HEK293 (cell line): ENCODE measurements at regions not wholly inside any gene's neighbourhood (a gene's known extent, or its start where the extent isn't known, plus 50 kb on each side); places are given as distances from the start of the nearest gene placed in this dataset.

ENCODE experiments used
- KLF10 ChIP-seq: fragments of 450-650 bp; IDR thresholded peaks from 2 replicates; pipeline ENCODE4 v1.5.1; 2018; ENCODE audit warnings: missing biosample characterization, mild to moderate bottlenecking, missing genetic modification characterization
- YY1 ChIP-seq: fragments of 450-650 bp; formaldehyde crosslinking; IDR thresholded peaks from 2 replicates; pipeline ENCODE4 v1.5.1; 2018; ENCODE audit warnings: missing biosample characterization, missing genetic modification characterization
- ZNF239 ChIP-seq: fragments of 450-650 bp; formaldehyde crosslinking; IDR thresholded peaks from 2 replicates; pipeline ENCODE4 v1.5.1; 2016; ENCODE audit warnings: missing biosample characterization, missing genetic modification characterization
- ZNF416 ChIP-seq: fragments of 450-650 bp; formaldehyde crosslinking; IDR thresholded peaks from 2 replicates; pipeline ENCODE4 v1.5.1; 2016; ENCODE audit warnings: missing biosample characterization, missing genetic modification characterization
- ZNF610 ChIP-seq: fragments of 450-650 bp; formaldehyde crosslinking; IDR thresholded peaks from 2 replicates; pipeline ENCODE4 v1.5.1; 2016; ENCODE audit warnings: missing biosample characterization, missing genetic modification characterization, borderline replicate concordance
- ZNF660 ChIP-seq: fragments of 450-650 bp; IDR thresholded peaks from 2 replicates; pipeline ENCODE4 v1.5.1; 2018; ENCODE audit warnings: missing biosample characterization, mild to moderate bottlenecking, missing genetic modification characterization
- TF ChIP-seq, protein P1 (sequence below): fragments of 450-650 bp; formaldehyde crosslinking; IDR thresholded peaks from 2 replicates; pipeline ENCODE4 v1.5.1; 2017; ENCODE audit warnings: missing biosample characterization, missing genetic modification characterization
- TF ChIP-seq, protein P2 (sequence below): fragments of 450-650 bp; formaldehyde crosslinking; IDR thresholded peaks from 2 replicates; pipeline ENCODE4 v1.5.1; 2016; ENCODE audit warnings: missing biosample characterization, missing genetic modification characterization
- TF ChIP-seq, protein P3 (sequence below): fragments of 450-650 bp; formaldehyde crosslinking; IDR thresholded peaks from 2 replicates; pipeline ENCODE4 v1.5.1; 2017; ENCODE audit warnings: missing biosample characterization, missing genetic modification characterization
- TF ChIP-seq, protein P4 (sequence below): fragments of 450-650 bp; formaldehyde crosslinking; IDR thresholded peaks from 2 replicates; pipeline ENCODE4 v1.5.1; 2016; ENCODE audit warnings: missing biosample characterization, missing genetic modification characterization

DNA sequence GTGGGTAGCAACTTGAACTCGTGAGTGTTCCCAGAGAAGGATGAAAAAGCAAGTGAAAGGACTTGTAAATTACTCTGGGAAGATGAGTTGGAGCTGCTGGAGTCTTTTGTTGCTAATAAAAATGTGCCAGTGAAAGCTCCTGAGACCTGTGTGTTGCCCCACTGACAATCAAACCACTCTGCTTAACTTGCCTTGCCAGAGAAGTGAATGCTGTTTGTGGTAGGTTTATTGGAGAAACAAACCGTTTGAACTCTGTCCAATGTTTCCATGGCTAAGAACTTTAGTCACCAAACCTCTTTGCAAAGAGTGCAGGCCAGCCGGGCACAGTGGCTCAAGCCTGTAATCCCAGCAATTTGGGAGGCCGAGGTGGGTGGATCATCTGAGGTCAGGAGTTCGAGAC is 586.9 kb downstream of the PCDH7 start:
- TF ChIP-seq, protein P1, sequence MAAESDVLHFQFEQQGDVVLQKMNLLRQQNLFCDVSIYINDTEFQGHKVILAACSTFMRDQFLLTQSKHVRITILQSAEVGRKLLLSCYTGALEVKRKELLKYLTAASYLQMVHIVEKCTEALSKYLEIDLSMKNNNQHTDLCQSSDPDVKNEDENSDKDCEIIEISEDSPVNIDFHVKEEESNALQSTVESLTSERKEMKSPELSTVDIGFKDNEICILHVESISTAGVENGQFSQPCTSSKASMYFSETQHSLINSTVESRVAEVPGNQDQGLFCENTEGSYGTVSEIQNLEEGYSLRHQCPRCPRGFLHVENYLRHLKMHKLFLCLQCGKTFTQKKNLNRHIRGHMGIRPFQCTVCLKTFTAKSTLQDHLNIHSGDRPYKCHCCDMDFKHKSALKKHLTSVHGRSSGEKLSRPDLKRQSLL (tag by site-specific recombination): no peak
- TF ChIP-seq, protein P2, sequence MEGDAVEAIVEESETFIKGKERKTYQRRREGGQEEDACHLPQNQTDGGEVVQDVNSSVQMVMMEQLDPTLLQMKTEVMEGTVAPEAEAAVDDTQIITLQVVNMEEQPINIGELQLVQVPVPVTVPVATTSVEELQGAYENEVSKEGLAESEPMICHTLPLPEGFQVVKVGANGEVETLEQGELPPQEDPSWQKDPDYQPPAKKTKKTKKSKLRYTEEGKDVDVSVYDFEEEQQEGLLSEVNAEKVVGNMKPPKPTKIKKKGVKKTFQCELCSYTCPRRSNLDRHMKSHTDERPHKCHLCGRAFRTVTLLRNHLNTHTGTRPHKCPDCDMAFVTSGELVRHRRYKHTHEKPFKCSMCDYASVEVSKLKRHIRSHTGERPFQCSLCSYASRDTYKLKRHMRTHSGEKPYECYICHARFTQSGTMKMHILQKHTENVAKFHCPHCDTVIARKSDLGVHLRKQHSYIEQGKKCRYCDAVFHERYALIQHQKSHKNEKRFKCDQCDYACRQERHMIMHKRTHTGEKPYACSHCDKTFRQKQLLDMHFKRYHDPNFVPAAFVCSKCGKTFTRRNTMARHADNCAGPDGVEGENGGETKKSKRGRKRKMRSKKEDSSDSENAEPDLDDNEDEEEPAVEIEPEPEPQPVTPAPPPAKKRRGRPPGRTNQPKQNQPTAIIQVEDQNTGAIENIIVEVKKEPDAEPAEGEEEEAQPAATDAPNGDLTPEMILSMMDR (tag by site-specific recombination): no peak
- TF ChIP-seq, protein P3, sequence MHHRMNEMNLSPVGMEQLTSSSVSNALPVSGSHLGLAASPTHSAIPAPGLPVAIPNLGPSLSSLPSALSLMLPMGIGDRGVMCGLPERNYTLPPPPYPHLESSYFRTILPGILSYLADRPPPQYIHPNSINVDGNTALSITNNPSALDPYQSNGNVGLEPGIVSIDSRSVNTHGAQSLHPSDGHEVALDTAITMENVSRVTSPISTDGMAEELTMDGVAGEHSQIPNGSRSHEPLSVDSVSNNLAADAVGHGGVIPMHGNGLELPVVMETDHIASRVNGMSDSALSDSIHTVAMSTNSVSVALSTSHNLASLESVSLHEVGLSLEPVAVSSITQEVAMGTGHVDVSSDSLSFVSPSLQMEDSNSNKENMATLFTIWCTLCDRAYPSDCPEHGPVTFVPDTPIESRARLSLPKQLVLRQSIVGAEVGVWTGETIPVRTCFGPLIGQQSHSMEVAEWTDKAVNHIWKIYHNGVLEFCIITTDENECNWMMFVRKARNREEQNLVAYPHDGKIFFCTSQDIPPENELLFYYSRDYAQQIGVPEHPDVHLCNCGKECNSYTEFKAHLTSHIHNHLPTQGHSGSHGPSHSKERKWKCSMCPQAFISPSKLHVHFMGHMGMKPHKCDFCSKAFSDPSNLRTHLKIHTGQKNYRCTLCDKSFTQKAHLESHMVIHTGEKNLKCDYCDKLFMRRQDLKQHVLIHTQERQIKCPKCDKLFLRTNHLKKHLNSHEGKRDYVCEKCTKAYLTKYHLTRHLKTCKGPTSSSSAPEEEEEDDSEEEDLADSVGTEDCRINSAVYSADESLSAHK (tag by site-specific recombination): no peak
- no peak for TF ChIP-seq ZNF239 (tag by site-specific recombination)
- TF ChIP-seq ZNF416 (tag by site-specific recombination): no peak
- TF ChIP-seq, protein P4, sequence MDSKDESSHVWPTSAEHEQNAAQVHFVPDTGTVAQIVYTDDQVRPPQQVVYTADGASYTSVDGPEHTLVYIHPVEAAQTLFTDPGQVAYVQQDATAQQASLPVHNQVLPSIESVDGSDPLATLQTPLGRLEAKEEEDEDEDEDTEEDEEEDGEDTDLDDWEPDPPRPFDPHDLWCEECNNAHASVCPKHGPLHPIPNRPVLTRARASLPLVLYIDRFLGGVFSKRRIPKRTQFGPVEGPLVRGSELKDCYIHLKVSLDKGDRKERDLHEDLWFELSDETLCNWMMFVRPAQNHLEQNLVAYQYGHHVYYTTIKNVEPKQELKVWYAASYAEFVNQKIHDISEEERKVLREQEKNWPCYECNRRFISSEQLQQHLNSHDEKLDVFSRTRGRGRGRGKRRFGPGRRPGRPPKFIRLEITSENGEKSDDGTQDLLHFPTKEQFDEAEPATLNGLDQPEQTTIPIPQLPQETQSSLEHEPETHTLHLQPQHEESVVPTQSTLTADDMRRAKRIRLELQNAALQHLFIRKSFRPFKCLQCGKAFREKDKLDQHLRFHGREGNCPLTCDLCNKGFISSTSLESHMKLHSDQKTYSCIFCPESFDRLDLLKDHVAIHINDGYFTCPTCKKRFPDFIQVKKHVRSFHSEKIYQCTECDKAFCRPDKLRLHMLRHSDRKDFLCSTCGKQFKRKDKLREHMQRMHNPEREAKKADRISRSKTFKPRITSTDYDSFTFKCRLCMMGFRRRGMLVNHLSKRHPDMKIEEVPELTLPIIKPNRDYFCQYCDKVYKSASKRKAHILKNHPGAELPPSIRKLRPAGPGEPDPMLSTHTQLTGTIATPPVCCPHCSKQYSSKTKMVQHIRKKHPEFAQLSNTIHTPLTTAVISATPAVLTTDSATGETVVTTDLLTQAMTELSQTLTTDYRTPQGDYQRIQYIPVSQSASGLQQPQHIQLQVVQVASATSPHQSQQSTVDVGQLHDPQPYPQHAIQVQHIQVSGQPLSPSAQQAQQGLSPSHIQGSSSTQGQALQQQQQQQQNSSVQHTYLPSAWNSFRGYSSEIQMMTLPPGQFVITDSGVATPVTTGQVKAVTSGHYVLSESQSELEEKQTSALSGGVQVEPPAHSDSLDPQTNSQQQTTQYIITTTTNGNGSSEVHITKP: no peak
- no peak for TF ChIP-seq YY1 (tag by site-specific recombination)
- no peak for TF ChIP-seq KLF10 (tag by site-specific recombination)
- no peak for TF ChIP-seq ZNF610 (tag by site-specific recombination)
- no peak for TF ChIP-seq ZNF660 (tag by site-specific recombination)
